ENCODE measurements at regions not wholly inside any gene's neighbourhood (a gene's known extent, or its start where the extent isn't known, plus 50 kb on each side); places are given as distances from the start of the nearest gene placed in this dataset.

DNA sequence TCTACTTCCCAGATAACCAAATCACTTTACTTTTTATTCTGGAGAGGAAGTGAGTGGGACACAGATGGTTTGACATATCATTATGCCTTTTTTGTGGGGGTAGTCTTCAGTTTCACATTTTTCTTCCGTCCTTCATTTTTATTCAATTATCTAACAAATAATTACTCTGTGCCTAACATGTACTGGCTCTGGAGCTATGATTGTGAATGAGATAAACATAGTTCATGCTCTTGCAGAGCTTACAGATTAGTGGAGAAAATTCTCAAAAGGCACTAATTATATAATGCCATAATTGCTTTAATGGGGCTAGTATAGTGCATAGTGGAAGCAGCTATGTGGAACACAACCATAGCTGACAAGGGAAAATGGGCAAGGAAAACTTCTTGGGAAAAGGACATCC is 303.6 kb upstream of the TFPI start:
- TF ChIP-seq YY1 (IDR thresholded peaks at IDR 0.05; ENCODE audit: low read depth, low read length), result no peak
- TF ChIP-seq, protein P1, sequence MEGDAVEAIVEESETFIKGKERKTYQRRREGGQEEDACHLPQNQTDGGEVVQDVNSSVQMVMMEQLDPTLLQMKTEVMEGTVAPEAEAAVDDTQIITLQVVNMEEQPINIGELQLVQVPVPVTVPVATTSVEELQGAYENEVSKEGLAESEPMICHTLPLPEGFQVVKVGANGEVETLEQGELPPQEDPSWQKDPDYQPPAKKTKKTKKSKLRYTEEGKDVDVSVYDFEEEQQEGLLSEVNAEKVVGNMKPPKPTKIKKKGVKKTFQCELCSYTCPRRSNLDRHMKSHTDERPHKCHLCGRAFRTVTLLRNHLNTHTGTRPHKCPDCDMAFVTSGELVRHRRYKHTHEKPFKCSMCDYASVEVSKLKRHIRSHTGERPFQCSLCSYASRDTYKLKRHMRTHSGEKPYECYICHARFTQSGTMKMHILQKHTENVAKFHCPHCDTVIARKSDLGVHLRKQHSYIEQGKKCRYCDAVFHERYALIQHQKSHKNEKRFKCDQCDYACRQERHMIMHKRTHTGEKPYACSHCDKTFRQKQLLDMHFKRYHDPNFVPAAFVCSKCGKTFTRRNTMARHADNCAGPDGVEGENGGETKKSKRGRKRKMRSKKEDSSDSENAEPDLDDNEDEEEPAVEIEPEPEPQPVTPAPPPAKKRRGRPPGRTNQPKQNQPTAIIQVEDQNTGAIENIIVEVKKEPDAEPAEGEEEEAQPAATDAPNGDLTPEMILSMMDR (IDR thresholded peaks at IDR 0.05; ENCODE audit: control extremely low read depth in 1 of 3, insufficient read depth in 1 of 3, low read depth in 1 of 3, low read length in 3 of 3), result no peak

All from H1 (cell line).